ENCODE measurements at regions not wholly inside any gene's neighbourhood (a gene's known extent, or its start where the extent isn't known, plus 50 kb on each side); places are given as distances from the start of the nearest gene placed in this dataset.

DNA sequence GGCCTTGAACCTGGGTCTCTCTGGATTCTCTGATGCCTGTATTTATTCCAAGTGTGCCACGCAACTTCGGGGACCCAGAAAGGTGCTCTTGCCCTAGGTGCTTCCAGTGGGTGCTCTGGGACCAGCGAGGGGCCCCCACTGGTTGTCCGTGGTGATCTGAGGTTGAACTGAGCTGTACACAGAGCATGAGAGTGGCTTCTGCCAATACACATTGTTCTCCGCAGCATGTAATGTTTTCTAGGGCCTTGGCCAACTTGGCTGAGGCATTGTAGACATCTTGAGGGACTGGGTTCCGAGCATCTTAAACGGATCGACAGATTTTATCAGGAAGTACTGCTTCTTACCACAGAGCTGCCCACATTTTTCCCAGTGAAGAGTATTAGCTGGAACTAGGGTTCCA lies 117.9 kb downstream of the MTX3 start:
- TF ChIP-seq, protein P1, sequence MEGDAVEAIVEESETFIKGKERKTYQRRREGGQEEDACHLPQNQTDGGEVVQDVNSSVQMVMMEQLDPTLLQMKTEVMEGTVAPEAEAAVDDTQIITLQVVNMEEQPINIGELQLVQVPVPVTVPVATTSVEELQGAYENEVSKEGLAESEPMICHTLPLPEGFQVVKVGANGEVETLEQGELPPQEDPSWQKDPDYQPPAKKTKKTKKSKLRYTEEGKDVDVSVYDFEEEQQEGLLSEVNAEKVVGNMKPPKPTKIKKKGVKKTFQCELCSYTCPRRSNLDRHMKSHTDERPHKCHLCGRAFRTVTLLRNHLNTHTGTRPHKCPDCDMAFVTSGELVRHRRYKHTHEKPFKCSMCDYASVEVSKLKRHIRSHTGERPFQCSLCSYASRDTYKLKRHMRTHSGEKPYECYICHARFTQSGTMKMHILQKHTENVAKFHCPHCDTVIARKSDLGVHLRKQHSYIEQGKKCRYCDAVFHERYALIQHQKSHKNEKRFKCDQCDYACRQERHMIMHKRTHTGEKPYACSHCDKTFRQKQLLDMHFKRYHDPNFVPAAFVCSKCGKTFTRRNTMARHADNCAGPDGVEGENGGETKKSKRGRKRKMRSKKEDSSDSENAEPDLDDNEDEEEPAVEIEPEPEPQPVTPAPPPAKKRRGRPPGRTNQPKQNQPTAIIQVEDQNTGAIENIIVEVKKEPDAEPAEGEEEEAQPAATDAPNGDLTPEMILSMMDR (IDR thresholded peaks at IDR 0.05; ENCODE audit: insufficient read depth, low read length, missing control alignments): no peak
- POLR2A ChIA-PET: no interaction called here
- DNase-seq (ENCODE audit: low read depth, low spot score): no peak
- CTCF ChIA-PET: interaction anchor here (2.8 to 2.9 kb wide), 2 partner anchors 14 to 210 kb away, joined by 12 to 15 read pairs; no protein-coding TSS in a partner anchor
- no peak overlapping the region for H3K4me3 ChIP-seq (ENCODE audit: low read depth, low read length)

DNA sequence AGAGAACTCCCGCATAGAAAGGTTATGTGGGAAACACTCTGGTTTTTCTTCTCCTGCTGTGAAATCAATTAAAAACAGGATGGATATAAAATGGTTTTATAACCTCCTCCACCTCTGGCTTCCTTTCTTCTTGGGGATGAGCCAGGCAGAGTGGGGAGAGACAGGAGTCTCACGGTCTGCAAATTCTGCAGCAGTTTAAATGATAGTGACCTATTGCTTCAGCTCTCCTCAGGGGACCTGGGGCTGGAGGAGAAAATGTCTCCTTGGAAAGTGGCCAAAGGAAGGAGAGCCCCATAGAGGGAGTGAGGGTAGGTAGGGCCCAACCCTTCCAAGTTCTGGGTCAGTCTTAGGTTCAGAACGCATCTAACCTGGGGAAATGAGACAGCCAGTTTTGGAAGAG lies 118.8 kb downstream of the MTX3 start:
- POLR2A ChIA-PET: no interaction called here
- CTCF ChIA-PET: interaction anchor here (2.8 to 2.9 kb wide), 2 partner anchors 13 to 211 kb away, joined by 12 to 15 read pairs; no protein-coding TSS in a partner anchor
- H3K4me3 ChIP-seq (ENCODE audit: low read depth, low read length): no peak overlapping the region
- no peak for DNase-seq (ENCODE audit: low read depth, low spot score)
- TF ChIP-seq, protein P1 (IDR thresholded peaks at IDR 0.05; ENCODE audit: insufficient read depth, low read length, missing control alignments): no peak

GRCh38 chr5:79871364-79872120 lies 119.5 kb downstream of the MTX3 start:
- no peak for DNase-seq (ENCODE audit: low read depth, low spot score)
- H3K4me3 ChIP-seq (ENCODE audit: low read depth, low read length): no peak overlapping the region
- ChIA-PET CTCF (interaction anchor here (1.9 kb wide), 1 partner anchor 12 kb away, joined by 10 read pairs; no protein-coding TSS in a partner anchor), POLR2A (no interaction called here)
- TF ChIP-seq, protein P1 (IDR thresholded peaks at IDR 0.05; ENCODE audit: insufficient read depth, low read length, missing control alignments): no peak

GRCh38 chr5:79868163-79868670 lies 122.8 kb downstream of the MTX3 start:
- CTCF ChIA-PET: interaction anchor here (1.0 to 1.1 kb wide), 3 partner anchors 8 to 10 kb away, joined by 3 read pairs; no protein-coding TSS in a partner anchor
- no peak for DNase-seq (ENCODE audit: low read depth, low spot score)
- POLR2A ChIA-PET: no interaction called here
- TF ChIP-seq, protein P1 (IDR thresholded peaks at IDR 0.05; ENCODE audit: insufficient read depth, low read length, missing control alignments): no peak
- H3K4me3 ChIP-seq (ENCODE audit: low read depth, low read length): no peak overlapping the region

DNA sequence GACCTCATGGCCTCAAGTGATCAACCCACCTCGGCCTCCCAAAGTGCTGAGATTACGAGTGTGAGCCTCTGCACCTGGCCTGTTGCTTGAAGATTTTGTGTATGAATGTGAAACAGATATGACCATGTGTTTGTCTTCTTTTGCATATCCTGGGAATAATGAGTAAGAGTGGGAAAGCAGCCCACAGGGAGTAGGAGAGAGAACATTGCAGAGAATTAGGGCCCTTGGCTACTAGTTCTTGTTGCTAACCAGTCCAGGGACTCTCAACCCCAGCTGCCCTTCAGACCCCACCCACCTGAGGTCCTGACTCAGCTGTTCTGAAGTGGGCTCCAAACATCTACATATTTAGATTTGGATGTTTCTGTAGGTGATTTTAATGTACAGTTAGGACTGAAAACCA lies 125.5 kb downstream of the MTX3 start:
- TF ChIP-seq, protein P1 (IDR thresholded peaks at IDR 0.05; ENCODE audit: insufficient read depth, low read length, missing control alignments): no peak
- ChIA-PET CTCF (interaction anchor here (1.4 to 1.5 kb wide), 2 partner anchors 7 to 218 kb away, joined by 4 read pairs; no protein-coding TSS in a partner anchor), POLR2A (no interaction called here)
- no peak overlapping the region for H3K4me3 ChIP-seq (ENCODE audit: low read depth, low read length)
- no peak for DNase-seq (ENCODE audit: low read depth, low spot score)

GRCh38 chr5:79864364-79864763 lies 126.7 kb downstream of the MTX3 start:
- DNase-seq (ENCODE audit: low read depth, low spot score): no peak
- CTCF ChIA-PET: interaction anchor here (0.7 to 1.2 kb wide), 2 partner anchors 8 to 11 kb away, joined by 3 read pairs; no protein-coding TSS in a partner anchor
- POLR2A ChIA-PET: no interaction called here
- TF ChIP-seq, protein P1 (IDR thresholded peaks at IDR 0.05; ENCODE audit: insufficient read depth, low read length, missing control alignments): no peak
- no peak overlapping the region for H3K4me3 ChIP-seq (ENCODE audit: low read depth, low read length)
